K562 (cell line): ENCODE measurements at regions not wholly inside any gene's neighbourhood (a gene's known extent, or its start where the extent isn't known, plus 50 kb on each side); places are given as distances from the start of the nearest gene placed in this dataset.

Source experiments
- ATAC-seq: fragments of 200-7000 bp; cut with Tn5 transposase; 3 replicates; pipeline ENCODE4 v1.9.1; 2020; ENCODE audit warnings: moderate library complexity
- BruUV-seq: library from RNA; stranded (reverse); fragments of 400-500 nt; replicated peaks from 2 replicates; lab custom pipeline; 2021; lab: Mats Ljungman, UMichigan
- CTCF ChIA-PET: fragments of 300-600 bp; formaldehyde crosslinking; extraction: SDS; loops from one replicate; lab custom pipeline; 2021; ENCODE audit warnings: low intra/inter-chr PET ratio; lab: Yijun Ruan, JAX
- POLR2A ChIA-PET: fragments of 300-600, 350-650 bp; sonication (Branson Sonifier 250); formaldehyde crosslinking; extraction: SDS; loops from one replicate; lab custom pipeline; 2021; ENCODE audit warnings: antibody characterized with exemption, inconsistent platforms; lab: Yijun Ruan, JAX
- DNase-seq, 4 experiments: peaks; one replicate each; pipeline versions ENCODE4 v3.0.0 to v3.0.0-alpha.2; 2011 to 2018; ENCODE audit warnings: low spot score in 3 of 4, mixed read lengths in 3 of 4; ENCODE audit errors: extremely low read depth in 1 of 4
- FAIRE-seq: peaks from 2 replicates; lab custom pipeline; 2011; peaks lifted over from hg19 to GRCh38; lab: Jason Lieb, UNC
- H2AFZ ChIP-seq: 2 replicates; pipeline ENCODE4 v1.6.0; 2011; ENCODE audit warnings: low read depth, low read length, control low read depth, inconsistent platforms
- H3K27ac ChIP-seq: fragments of 200-600 bp; 3 replicates; pipeline ENCODE4 v1.8.0; 2011; ENCODE audit warnings: low read depth, mild to moderate bottlenecking, control low read depth, inconsistent platforms, low read length, moderate library complexity, mixed read lengths; ENCODE audit errors: extremely low read depth
- H3K27me3 ChIP-seq, 2 experiments: fragments of 300-600 bp in 1 of 2; 2 replicates in 1 of 2; 3 replicates in 1 of 2; pipeline versions ENCODE4 v1.6.0 to v1.8.0; 2011; ENCODE audit warnings: inconsistent platforms in 2 of 2, low read length in 2 of 2, mild to moderate bottlenecking in 1 of 2, mixed read lengths in 1 of 2, moderate library complexity in 1 of 2; ENCODE audit not compliant: control insufficient read depth in 2 of 2, insufficient read depth in 2 of 2
- H3K36me3 ChIP-seq: fragments of 300-600 bp; 3 replicates; pipeline ENCODE4 v1.8.0; 2011; ENCODE audit warnings: mild to moderate bottlenecking, low read length, inconsistent platforms; ENCODE audit not compliant: control insufficient read depth, insufficient read depth
- H3K4me1 ChIP-seq, 2 experiments: fragments of 200-600 bp in 1 of 2; replicated peaks in 1 of 2; 2 replicates in 1 of 2; 3 replicates in 1 of 2; pipeline versions ENCODE4 v1.5.1 to v1.8.0; 2011; ENCODE audit warnings: inconsistent platforms in 2 of 2, low read length in 2 of 2, mild to moderate bottlenecking in 1 of 2, mixed read lengths in 1 of 2, moderate library complexity in 1 of 2; ENCODE audit not compliant: control insufficient read depth in 2 of 2, insufficient read depth in 2 of 2
- H3K4me2 ChIP-seq: 2 replicates; pipeline ENCODE4 v1.6.1; 2011; ENCODE audit warnings: low read length, control low read depth, inconsistent platforms, mixed read lengths; ENCODE audit not compliant: insufficient read depth
- H3K4me3 ChIP-seq: fragments of 200-600 bp; sonication (generic), shearing (Covaris generic); 2 replicates; pipeline ENCODE4 v1.5.1; 2016; ENCODE audit warnings: control low read depth, inconsistent platforms
- H3K79me2 ChIP-seq: fragments of 200-600 bp; 3 replicates; pipeline ENCODE4 v1.8.0; 2011; ENCODE audit warnings: low read length, inconsistent platforms; ENCODE audit not compliant: control insufficient read depth, insufficient read depth
- H3K9ac ChIP-seq, 2 experiments: 2 replicates each; pipeline versions ENCODE4 v1.6.0 to v1.6.1; 2011; ENCODE audit warnings: low read depth in 2 of 2, low read length in 2 of 2, control low read depth in 1 of 2, inconsistent platforms in 1 of 2, mild to moderate bottlenecking in 1 of 2, mixed read lengths in 1 of 2; ENCODE audit not compliant: insufficient read depth in 1 of 2
- H3K9me1 ChIP-seq: one replicate; pipeline ENCODE4 v1.6.0; 2011; ENCODE audit warnings: inconsistent platforms, mild to moderate bottlenecking, low read length, moderate library complexity; ENCODE audit not compliant: control insufficient read depth, insufficient read depth
- H3K9me3 ChIP-seq: replicated peaks from 2 replicates; pipeline ENCODE4 v1.5.1; 2011; ENCODE audit warnings: low read depth, low read length, inconsistent platforms; ENCODE audit not compliant: control insufficient read depth, insufficient read depth
- H4K20me1 ChIP-seq: replicated peaks from 2 replicates; pipeline ENCODE4 v1.6.1; 2011; ENCODE audit warnings: low read length, inconsistent platforms, mixed read lengths; ENCODE audit not compliant: control insufficient read depth, insufficient read depth
- ARHGAP35 ChIP-seq: fragments of 450-650 bp; IDR thresholded peaks from 2 replicates; pipeline ENCODE4 v1.6.1; 2018; ENCODE audit not compliant: partially characterized antibody
- ARID1B ChIP-seq: fragments of 450-650 bp; IDR thresholded peaks from 2 replicates; pipeline ENCODE4 v1.6.1; 2016; ENCODE audit warnings: antibody characterized with exemption, mild to moderate bottlenecking, inconsistent platforms
- BMI1 ChIP-seq: fragments of 150-350 bp; IDR thresholded peaks from 2 replicates; pipeline ENCODE4 v1.6.1; 2014; ENCODE audit warnings: low read length
- CBX2 ChIP-seq: fragments of 200-600 bp; sonication (generic); IDR thresholded peaks from one replicate; pipeline ENCODE4 v1.6.1; 2012; ENCODE audit warnings: mild to moderate bottlenecking, low read length, inconsistent platforms; ENCODE audit not compliant: insufficient read depth, poor library complexity, severe bottlenecking
- DACH1 ChIP-seq: fragments of 450-650 bp; IDR thresholded peaks from 2 replicates; pipeline ENCODE4 v1.6.1; 2018; ENCODE audit not compliant: partially characterized antibody
- ELF1 ChIP-seq: fragments of 200-800 bp; sonication (Bioruptor generic); IDR thresholded peaks from 2 replicates; pipeline ENCODE4 v1.6.1; 2016; ENCODE audit warnings: missing genetic modification characterization, missing compliant biosample characterization
- KDM4B ChIP-seq, 2 experiments: fragments of 450-650 bp in 1 of 2; sonication (generic) in 1 of 2; IDR thresholded peaks; 2 replicates each; pipeline ENCODE4 v1.6.1; 2016 to 2017; ENCODE audit warnings: borderline replicate concordance in 2 of 2, antibody characterized with exemption in 1 of 2, low read depth in 1 of 2, mild to moderate bottlenecking in 1 of 2
- MIER1 ChIP-seq: fragments of 450-650 bp; IDR thresholded peaks from 2 replicates; pipeline ENCODE4 v1.6.1; 2016; ENCODE audit warnings: antibody characterized with exemption, mild to moderate bottlenecking, low read depth
- POLR2B ChIP-seq: fragments of 450-650 bp; IDR thresholded peaks from 2 replicates; pipeline ENCODE4 v1.6.1; 2018; ENCODE audit warnings: low read depth; ENCODE audit not compliant: partially characterized antibody
- POLR2H ChIP-seq: IDR thresholded peaks from 2 replicates; pipeline ENCODE4 v1.6.1; 2016; ENCODE audit warnings: missing genetic modification characterization, low read depth, mild to moderate bottlenecking, control low read depth, missing compliant biosample characterization, moderate library complexity
- RBM22 ChIP-seq: fragments of 200-400 bp; formaldehyde crosslinking; IDR thresholded peaks from 2 replicates; pipeline ENCODE4 v1.6.1; 2018; ENCODE audit warnings: low read length, low read depth; ENCODE audit not compliant: poor library complexity, severe bottlenecking
- RHOXF2B ChIP-seq: fragments of 250-450 bp; sonication (Bioruptor Pico); conservative IDR thresholded peaks from 2 replicates; pipeline ENCODE4 v1.5.1; 2021
- TCF7 ChIP-seq: sonication (generic); IDR thresholded peaks from 2 replicates; pipeline ENCODE4 v1.6.1; 2016; ENCODE audit warnings: antibody characterized with exemption, borderline replicate concordance
- TCF7L2 ChIP-seq: fragments of 150-350 bp; IDR thresholded peaks from 2 replicates; pipeline ENCODE4 v1.6.1; 2016; ENCODE audit warnings: low read depth, mild to moderate bottlenecking, low read length, moderate library complexity
- ZNF3 ChIP-seq: fragments of 250-450 bp; sonication (Bioruptor Pico); IDR thresholded peaks from 2 replicates; pipeline ENCODE4 v1.5.0; 2021; ENCODE audit warnings: mild to moderate bottlenecking, moderate library complexity
- ZNF75A ChIP-seq: fragments of 450-650 bp; formaldehyde crosslinking; IDR thresholded peaks from 2 replicates; pipeline ENCODE4 v1.4.0; 2020; ENCODE audit warnings: mild to moderate bottlenecking
- WGBS: fragments of 100-300 bp; shearing (Covaris generic); methylation state at CpG from one replicate; pipeline ENCODE4 v1.1.6; 2016; ENCODE audit warnings: low coverage, mixed read lengths; ENCODE audit not compliant: insufficient coverage; ENCODE audit errors: missing lambda C conversion rate; 5-methylcytosine and 5-hydroxymethylcytosine counted together
- in situ Hi-C: fragments of 300-500 bp; cut with MboI; formaldehyde crosslinking; loops from 4 replicates; pipeline ENCODE4 v1.15.0; 2018; ENCODE audit warnings: inconsistent platforms, mixed read lengths
- intact Hi-C: fragments of 100-400 bp; cut with micrococcal nuclease; formaldehyde crosslinking; loops from 2 replicates; pipeline ENCODE4 v1.14.2; 2022

- Histone ChIP-seq H3K4me3 (no peak overlapping the region), H3K27ac (no peak overlapping the region), H3K4me1 (no peaks in the 10 kb centered on the region), H3K9me3 (no peaks in the 10 kb centered on the region), H4K20me1 (no peaks in the 10 kb centered on the region), H3K9ac (no peak overlapping the region), H3K27me3 (peaks cover 0 to 31% of the 10 kb centered on the region in 2 experiments; a peak in 2 of 5 replicates), H3K79me2 (no peaks in the 10 kb centered on the region), H3K9me1 (no peaks in the 10 kb centered on the region), H3K36me3 (no peaks in the 10 kb centered on the region), H3K4me2 (no peak overlapping the region), H2AFZ (no peak overlapping the region)
- in situ Hi-C loops = loop anchor here (25.0 kb wide), 1 partner anchor 1126 kb away; no protein-coding TSS in a partner anchor
- WGBS = 0% methylated on average over 5 of the region's 8 CpGs
- CTCF ChIA-PET = no interaction called here
- no peak for ATAC-seq
- POLR2A ChIA-PET = no interaction called here
- no TSS peak for BruUV-seq
- intact Hi-C loops = no loop called here
- no peak for DNase-seq
- TF ChIP-seq RHOXF2B = no peak
- no peak for TF ChIP-seq ELF1
- no peak for TF ChIP-seq ZNF75A (CRISPR knock-in tag)
- TF ChIP-seq POLR2H = no peak
- no peak for FAIRE-seq
Observed at GRCh38 chr13:111486331-111486730, 165.9 kb downstream of the TEX29 start.

GRCh38 chr13:111486801-111487200 lies 166.4 kb downstream of the TEX29 start:
- H3K27ac ChIP-seq = no peak overlapping the region
- H3K36me3 ChIP-seq = no peaks in the 10 kb centered on the region
- H2AFZ ChIP-seq = no peak overlapping the region
- ChIA-PET CTCF (no interaction called here), POLR2A (no interaction called here)
- H3K4me1 ChIP-seq = no peaks in the 10 kb centered on the region
- no peaks in the 10 kb centered on the region for H3K79me2 ChIP-seq
- FAIRE-seq = no peak
- no peaks in the 10 kb centered on the region for H4K20me1 ChIP-seq
- in situ Hi-C loops = loop anchor here (25.0 kb wide), 1 partner anchor 1126 kb away; no protein-coding TSS in a partner anchor
- intact Hi-C loops = no loop called here
- H3K9ac ChIP-seq = no peak overlapping the region
- BruUV-seq = no TSS peak
- no peaks in the 10 kb centered on the region for H3K9me1 ChIP-seq
- no peaks in the 10 kb centered on the region for H3K9me3 ChIP-seq
- no peak for ATAC-seq
- no peak for DNase-seq
- H3K4me2 ChIP-seq = no peak overlapping the region
- H3K4me3 ChIP-seq = no peak overlapping the region
- WGBS = 0% methylated on average over 4 of the region's 6 CpGs
- peaks cover 0 to 31% of the 10 kb centered on the region in 2 experiments; a peak in 2 of 5 replicates for H3K27me3 ChIP-seq
- TF ChIP-seq CBX2 (no peak), ZNF3 (CRISPR knock-in tag) (no peak), TCF7L2 (no peak), MIER1 (no peak), TCF7 (no peak), KDM4B (IDR thresholded peaks at IDR 0.05; ENCODE audit: borderline replicate concordance in 2 of 2, low read depth in 1 of 2) (no peak), BMI1 (no peak), POLR2B (no peak), ARID1B (no peak), RBM22 (no peak), DACH1 (no peak), ARHGAP35 (no peak)
